GM12892 (cell line): ENCODE measurements at regions not wholly inside any gene's neighbourhood (a gene's known extent, or its start where the extent isn't known, plus 50 kb on each side); places are given as distances from the start of the nearest gene placed in this dataset.

Source experiments
- POLR2A ChIP-seq: IDR thresholded peaks from 2 replicates; pipeline ENCODE4 v1.6.1; 2011; ENCODE audit warnings: low read depth, low read length, control low read depth
- TAF1 ChIP-seq: IDR thresholded peaks from 2 replicates; pipeline ENCODE4 v1.6.1; 2011; ENCODE audit warnings: low read depth, mild to moderate bottlenecking, control low read depth, low read length, borderline replicate concordance

GRCh38 chr14:39483682-39484081, 51.4 kb upstream of the FBXO33 start:
- no peak for TF ChIP-seq TAF1
- TF ChIP-seq POLR2A, result no peak
